Panc1 (cell line): ENCODE measurements at regions not wholly inside any gene's neighbourhood (a gene's known extent, or its start where the extent isn't known, plus 50 kb on each side); places are given as distances from the start of the nearest gene placed in this dataset.

ENCODE experiments used
- ATAC-seq: fragments of 200-7000 bp; cut with Tn5 transposase; 2 replicates; pipeline ENCODE4 v1.9.1; 2020; ENCODE audit warnings: mild to moderate bottlenecking, moderate library complexity
- BruUV-seq: library from RNA; stranded (reverse); fragments of 400-500 nt; replicated peaks from 2 replicates; lab custom pipeline; 2021; lab: Mats Ljungman, UMichigan
- CTCF ChIA-PET: fragments of 300-600 bp; sonication (Branson Sonifier 250); formaldehyde crosslinking; loops from one replicate; lab custom pipeline; 2022; ENCODE audit warnings: antibody characterized with exemption; lab: Charles Lee
- POLR2A ChIA-PET: fragments of 300-600 bp; sonication (Branson Sonifier 250); formaldehyde crosslinking; loops from one replicate; lab custom pipeline; 2022; ENCODE audit warnings: antibody characterized with exemption; lab: Charles Lee
- DNase-seq: peaks from one replicate; pipeline ENCODE4 v3.0.0-alpha.2; 2010; ENCODE audit warnings: low read depth, low spot score
- H3K27ac ChIP-seq: 2 replicates; pipeline ENCODE4 v1.5.1; 2011; ENCODE audit warnings: mild to moderate bottlenecking, low read length, inconsistent platforms
- H3K27me3 ChIP-seq: fragments of 200-500 bp; sonication (Bioruptor generic); 2 replicates; pipeline ENCODE4 v1.6.0; 2014; ENCODE audit warnings: low read length, inconsistent platforms; ENCODE audit not compliant: control insufficient read depth, insufficient read depth
- H3K36me3 ChIP-seq: fragments of 200-500 bp; sonication (Bioruptor generic); 2 replicates; pipeline ENCODE4 v1.5.1; 2014; ENCODE audit warnings: inconsistent platforms, mild to moderate bottlenecking, low read length, moderate library complexity; ENCODE audit not compliant: control insufficient read depth, insufficient read depth
- H3K4me1 ChIP-seq: 2 replicates; pipeline ENCODE4 v1.5.1; 2011; ENCODE audit warnings: inconsistent platforms, mild to moderate bottlenecking, low read length, moderate library complexity; ENCODE audit not compliant: control insufficient read depth, insufficient read depth
- H3K4me3 ChIP-seq, 2 experiments: 2 replicates each; pipeline ENCODE4 v1.5.1; 2011 to 2012; ENCODE audit warnings: low read depth in 2 of 2, low read length in 2 of 2, mild to moderate bottlenecking in 2 of 2, inconsistent platforms in 1 of 2, moderate library complexity in 1 of 2
- H3K9me3 ChIP-seq: fragments of 200-500 bp; sonication (Bioruptor generic); 2 replicates; pipeline ENCODE4 v1.5.1; 2014; ENCODE audit warnings: low read depth, mild to moderate bottlenecking, inconsistent platforms, low read length, moderate library complexity; ENCODE audit not compliant: control insufficient read depth, insufficient read depth
- POLR2AphosphoS5 ChIP-seq: IDR thresholded peaks from 2 replicates; pipeline ENCODE4 v1.6.1; 2012; ENCODE audit warnings: mild to moderate bottlenecking, low read depth, low read length, moderate library complexity
- SIN3A ChIP-seq: IDR thresholded peaks from 2 replicates; pipeline ENCODE4 v1.6.1; 2012; ENCODE audit warnings: low read depth, mild to moderate bottlenecking, low read length, moderate library complexity, borderline replicate concordance; ENCODE audit not compliant: insufficient read depth
- TCF7L2 ChIP-seq: IDR thresholded peaks from 2 replicates; pipeline ENCODE4 v1.6.1; 2011; ENCODE audit warnings: mild to moderate bottlenecking, low read depth, low read length, inconsistent platforms
- in situ Hi-C: cut with HindIII; loops from 2 replicates; pipeline ENCODE4 v1.10.0; 2016; ENCODE audit warnings: low sequenced_read_pairs, low pct_unique_long_range_greater_than_20kb
- intact Hi-C: fragments of 100-400 bp; cut with micrococcal nuclease; formaldehyde crosslinking; loops from one replicate; pipeline ENCODE4 v1.10.0; 2022; ENCODE audit not compliant: unreplicated experiment
- TF ChIP-seq, protein P1 (sequence below), 2 experiments: IDR thresholded peaks; 2 replicates each; pipeline ENCODE4 v1.6.1; 2011 to 2012; ENCODE audit warnings: low read depth in 2 of 2, control low read depth in 1 of 2, low read length in 1 of 2, mild to moderate bottlenecking in 1 of 2, moderate library complexity in 1 of 2; ENCODE audit not compliant: insufficient read depth in 1 of 2
- TF ChIP-seq, protein P2 (sequence below): fragments of 450-650 bp; IDR thresholded peaks from 2 replicates; pipeline ENCODE4 v1.5.1; 2017; ENCODE audit warnings: mild to moderate bottlenecking

DNA sequence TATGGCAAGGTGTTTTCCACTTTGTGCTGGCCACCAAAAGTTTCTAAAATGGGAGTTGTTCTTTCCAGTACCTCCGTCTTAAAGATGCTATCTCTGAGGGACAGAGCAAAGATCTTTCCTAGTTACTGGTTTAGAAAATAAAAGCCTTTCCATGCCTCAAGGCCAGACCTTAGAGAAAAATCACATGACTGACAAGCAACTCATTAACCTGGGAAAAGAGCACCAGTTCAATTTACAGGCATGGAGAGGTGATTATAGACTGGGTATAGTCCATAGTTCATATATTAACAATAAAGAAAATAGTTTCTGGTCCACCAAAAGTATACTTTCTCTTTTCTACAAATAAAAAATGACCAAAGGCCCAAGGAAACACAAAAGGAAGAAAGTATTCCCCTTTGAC, 230.7 kb downstream of the TOX3 start:
- intact Hi-C loops, result no loop called here
- no TSS peak for BruUV-seq
- CTCF ChIA-PET, result no interaction called here

DNA sequence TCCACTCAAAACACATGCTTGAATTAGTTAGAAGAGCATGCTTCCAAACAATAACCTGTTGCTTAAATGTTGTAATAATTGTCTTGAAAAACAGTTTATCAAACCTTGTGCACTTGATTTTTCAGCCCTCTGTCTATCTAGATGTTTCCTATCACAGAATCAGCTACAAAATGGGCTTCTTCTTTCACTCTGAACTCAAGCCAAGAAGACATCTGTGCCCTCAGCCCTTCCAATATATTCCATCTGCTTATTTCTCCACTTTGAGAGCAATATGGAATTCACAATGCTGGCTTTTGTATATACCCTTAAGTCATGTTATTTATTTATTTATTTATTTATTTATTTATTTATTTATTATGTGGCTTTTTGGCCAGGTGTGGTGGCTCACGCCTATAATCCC, 234.2 kb downstream of the TOX3 start:
- intact Hi-C loops, result no loop called here
- ATAC-seq (no peak), DNase-seq (no peak)
- no peak overlapping the region for H3K27ac ChIP-seq
- no peaks in the 10 kb centered on the region for H3K4me1 ChIP-seq
- CTCF ChIA-PET, result no interaction called here
- no peaks in the 10 kb centered on the region for H3K27me3 ChIP-seq
- in situ Hi-C loops, result no loop called here
- no peak overlapping the region for H3K4me3 ChIP-seq
- no peaks in the 10 kb centered on the region for H3K36me3 ChIP-seq
- no peaks in the 10 kb centered on the region for H3K9me3 ChIP-seq
- TF ChIP-seq, protein P1, sequence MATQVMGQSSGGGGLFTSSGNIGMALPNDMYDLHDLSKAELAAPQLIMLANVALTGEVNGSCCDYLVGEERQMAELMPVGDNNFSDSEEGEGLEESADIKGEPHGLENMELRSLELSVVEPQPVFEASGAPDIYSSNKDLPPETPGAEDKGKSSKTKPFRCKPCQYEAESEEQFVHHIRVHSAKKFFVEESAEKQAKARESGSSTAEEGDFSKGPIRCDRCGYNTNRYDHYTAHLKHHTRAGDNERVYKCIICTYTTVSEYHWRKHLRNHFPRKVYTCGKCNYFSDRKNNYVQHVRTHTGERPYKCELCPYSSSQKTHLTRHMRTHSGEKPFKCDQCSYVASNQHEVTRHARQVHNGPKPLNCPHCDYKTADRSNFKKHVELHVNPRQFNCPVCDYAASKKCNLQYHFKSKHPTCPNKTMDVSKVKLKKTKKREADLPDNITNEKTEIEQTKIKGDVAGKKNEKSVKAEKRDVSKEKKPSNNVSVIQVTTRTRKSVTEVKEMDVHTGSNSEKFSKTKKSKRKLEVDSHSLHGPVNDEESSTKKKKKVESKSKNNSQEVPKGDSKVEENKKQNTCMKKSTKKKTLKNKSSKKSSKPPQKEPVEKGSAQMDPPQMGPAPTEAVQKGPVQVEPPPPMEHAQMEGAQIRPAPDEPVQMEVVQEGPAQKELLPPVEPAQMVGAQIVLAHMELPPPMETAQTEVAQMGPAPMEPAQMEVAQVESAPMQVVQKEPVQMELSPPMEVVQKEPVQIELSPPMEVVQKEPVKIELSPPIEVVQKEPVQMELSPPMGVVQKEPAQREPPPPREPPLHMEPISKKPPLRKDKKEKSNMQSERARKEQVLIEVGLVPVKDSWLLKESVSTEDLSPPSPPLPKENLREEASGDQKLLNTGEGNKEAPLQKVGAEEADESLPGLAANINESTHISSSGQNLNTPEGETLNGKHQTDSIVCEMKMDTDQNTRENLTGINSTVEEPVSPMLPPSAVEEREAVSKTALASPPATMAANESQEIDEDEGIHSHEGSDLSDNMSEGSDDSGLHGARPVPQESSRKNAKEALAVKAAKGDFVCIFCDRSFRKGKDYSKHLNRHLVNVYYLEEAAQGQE (IDR thresholded peaks at IDR 0.05; ENCODE audit: insufficient read depth in 1 of 2, low read depth in 2 of 2, low read length in 1 of 2), result no peak
- TF ChIP-seq TCF7L2 (no peak), POLR2AphosphoS5 (no peak), SIN3A (no peak)
- TF ChIP-seq, protein P2, sequence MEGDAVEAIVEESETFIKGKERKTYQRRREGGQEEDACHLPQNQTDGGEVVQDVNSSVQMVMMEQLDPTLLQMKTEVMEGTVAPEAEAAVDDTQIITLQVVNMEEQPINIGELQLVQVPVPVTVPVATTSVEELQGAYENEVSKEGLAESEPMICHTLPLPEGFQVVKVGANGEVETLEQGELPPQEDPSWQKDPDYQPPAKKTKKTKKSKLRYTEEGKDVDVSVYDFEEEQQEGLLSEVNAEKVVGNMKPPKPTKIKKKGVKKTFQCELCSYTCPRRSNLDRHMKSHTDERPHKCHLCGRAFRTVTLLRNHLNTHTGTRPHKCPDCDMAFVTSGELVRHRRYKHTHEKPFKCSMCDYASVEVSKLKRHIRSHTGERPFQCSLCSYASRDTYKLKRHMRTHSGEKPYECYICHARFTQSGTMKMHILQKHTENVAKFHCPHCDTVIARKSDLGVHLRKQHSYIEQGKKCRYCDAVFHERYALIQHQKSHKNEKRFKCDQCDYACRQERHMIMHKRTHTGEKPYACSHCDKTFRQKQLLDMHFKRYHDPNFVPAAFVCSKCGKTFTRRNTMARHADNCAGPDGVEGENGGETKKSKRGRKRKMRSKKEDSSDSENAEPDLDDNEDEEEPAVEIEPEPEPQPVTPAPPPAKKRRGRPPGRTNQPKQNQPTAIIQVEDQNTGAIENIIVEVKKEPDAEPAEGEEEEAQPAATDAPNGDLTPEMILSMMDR, result no peak
- BruUV-seq, result no TSS peak
- POLR2A ChIA-PET, result no interaction called here

More for the DNA sequence above, 230.7 kb downstream of the TOX3 start:
- ATAC-seq (no peak), DNase-seq (no peak)
- in situ Hi-C loops, result no loop called here
- Histone ChIP-seq H3K9me3 (no peaks in the 10 kb centered on the region), H3K4me1 (no peaks in the 10 kb centered on the region), H3K36me3 (no peaks in the 10 kb centered on the region), H3K4me3 (no peak overlapping the region), H3K27me3 (no peaks in the 10 kb centered on the region), H3K27ac (no peak overlapping the region)
- POLR2A ChIA-PET, result no interaction called here
- no peak for TF ChIP-seq SIN3A
- no peak for TF ChIP-seq POLR2AphosphoS5
- TF ChIP-seq, protein P1 (IDR thresholded peaks at IDR 0.05; ENCODE audit: insufficient read depth in 1 of 2, low read depth in 2 of 2, low read length in 1 of 2), result no peak
- no peak for TF ChIP-seq TCF7L2
- TF ChIP-seq, protein P2, result no peak
